SK-N-SH (cell line): ENCODE measurements at regions not wholly inside any gene's neighbourhood (a gene's known extent, or its start where the extent isn't known, plus 50 kb on each side); places are given as distances from the start of the nearest gene placed in this dataset.

Source experiments
- CTCF ChIA-PET: fragments of 300-600, 350-600 bp; formaldehyde crosslinking; extraction: SDS; loops from one replicate; lab custom pipeline; 2021; lab: Yijun Ruan, JAX
- POLR2A ChIA-PET: fragments of 350-600 bp; sonication (Branson Sonifier 250); formaldehyde crosslinking; extraction: SDS; loops from one replicate; lab custom pipeline; 2020; ENCODE audit warnings: antibody characterized with exemption, inconsistent platforms; lab: Yijun Ruan, JAX
- DNase-seq: peaks from one replicate; pipeline ENCODE4 v3.0.0; 2012
- H2AFZ ChIP-seq: fragments of 200-600 bp; sonication (generic); 2 replicates; pipeline ENCODE4 v1.8.1; 2016; ENCODE audit warnings: antibody characterized with exemption, mild to moderate bottlenecking, low read depth
- H3F3A ChIP-seq: fragments of 200-600 bp; sonication (generic); replicated peaks from 2 replicates; pipeline ENCODE3; 2016; ENCODE audit warnings: antibody characterized with exemption, mild to moderate bottlenecking; ENCODE audit not compliant: insufficient read depth
- H3K27ac ChIP-seq, 2 experiments: fragments of 200-500 bp in 1 of 2; fragments of 200-600 bp in 1 of 2; sonication (Bioruptor generic) in 1 of 2; sonication (generic), shearing (Covaris generic) in 1 of 2; 2 replicates each; pipeline versions ENCODE4 v1.5.1 to v1.6.1; 2014 to 2016; ENCODE audit warnings: low read depth in 2 of 2, inconsistent platforms in 1 of 2, low read length in 1 of 2, mild to moderate bottlenecking in 1 of 2, mixed read lengths in 1 of 2
- H3K27me3 ChIP-seq: fragments of 200-600 bp; sonication (generic), shearing (Covaris generic); 2 replicates; pipeline ENCODE4 v1.6.1; 2016; ENCODE audit warnings: mixed run types; ENCODE audit not compliant: insufficient read depth
- H3K36me3 ChIP-seq, 2 experiments: fragments of 200-500 bp in 1 of 2; fragments of 200-600 bp in 1 of 2; sonication (Bioruptor generic) in 1 of 2; sonication (generic) in 1 of 2; replicated peaks in 1 of 2; 2 replicates each; pipeline versions ENCODE3 to v1.5.1; 2014 to 2016; ENCODE audit warnings: low read length in 1 of 2, mild to moderate bottlenecking in 1 of 2; ENCODE audit not compliant: insufficient read depth in 2 of 2, control insufficient read depth in 1 of 2
- H3K4me1 ChIP-seq, 2 experiments: fragments of 200-500 bp in 1 of 2; fragments of 200-600 bp in 1 of 2; sonication (Bioruptor generic) in 1 of 2; sonication (generic), shearing (Covaris generic) in 1 of 2; 2 replicates each; pipeline versions ENCODE4 v1.5.1 to v1.6.1; 2014 to 2016; ENCODE audit warnings: low read depth in 1 of 2, low read length in 1 of 2, mixed run types in 1 of 2; ENCODE audit not compliant: insufficient read depth in 2 of 2, control insufficient read depth in 1 of 2
- H3K4me2 ChIP-seq: fragments of 200-600 bp; sonication (generic), shearing (Covaris generic); 2 replicates; pipeline ENCODE4 v1.6.1; 2017; ENCODE audit warnings: mixed run types
- H3K4me3 ChIP-seq, 2 experiments: fragments of 200-500 bp in 1 of 2; fragments of 200-600 bp in 1 of 2; sonication (Bioruptor generic) in 1 of 2; sonication (generic), shearing (Covaris generic) in 1 of 2; 2 replicates each; pipeline versions ENCODE4 v1.5.1 to v1.8.1; 2014 to 2016; ENCODE audit warnings: low read depth in 2 of 2, inconsistent platforms in 1 of 2, low read length in 1 of 2, mild to moderate bottlenecking in 1 of 2, mixed read lengths in 1 of 2, moderate library complexity in 1 of 2
- H3K79me2 ChIP-seq: fragments of 200-600 bp; sonication (generic); 2 replicates; pipeline ENCODE4 v1.8.1; 2017; ENCODE audit warnings: mild to moderate bottlenecking; ENCODE audit not compliant: insufficient read depth
- H3K9ac ChIP-seq: fragments of 200-600 bp; sonication (generic); 2 replicates; pipeline ENCODE4 v1.6.1; 2017; ENCODE audit warnings: mixed run types
- H3K9me2 ChIP-seq: fragments of 200-600 bp; sonication (generic); 2 replicates; pipeline ENCODE4 v1.6.1; 2017; ENCODE audit warnings: mixed run types
- H3K9me3 ChIP-seq: fragments of 200-600 bp; sonication (generic); 2 replicates; pipeline ENCODE4 v1.6.1; 2017; ENCODE audit warnings: mixed run types, mild to moderate bottlenecking, moderate library complexity
- H4K20me1 ChIP-seq: fragments of 200-600 bp; sonication (generic); 2 replicates; pipeline ENCODE4 v1.6.1; 2017; ENCODE audit warnings: mild to moderate bottlenecking, mixed run types; ENCODE audit not compliant: insufficient read depth
- ELF1 ChIP-seq: IDR thresholded peaks from 2 replicates; pipeline ENCODE4 v1.4.0; 2012
- EP300 ChIP-seq, 2 experiments: IDR thresholded peaks; 2 replicates each; pipeline versions ENCODE4 v1.4.0 to v1.6.1; 2012; ENCODE audit warnings: borderline replicate concordance in 1 of 2, low read depth in 1 of 2, low read length in 1 of 2
- EZH2phosphoT487 ChIP-seq: fragments of 200-600 bp; sonication (generic); IDR thresholded peaks from 2 replicates; pipeline ENCODE4 v1.6.1; 2017; ENCODE audit warnings: low read depth, mixed run types, mild to moderate bottlenecking, antibody characterized with exemption, moderate library complexity, borderline replicate concordance
- FOSL2 ChIP-seq: IDR thresholded peaks from 2 replicates; pipeline ENCODE4 v1.4.0; 2012; ENCODE audit warnings: low read depth, mild to moderate bottlenecking, moderate library complexity, borderline replicate concordance
- FOXJ3 ChIP-seq: sonication (generic); formaldehyde crosslinking; IDR thresholded peaks from 2 replicates; pipeline ENCODE4 v1.5.1; 2020; ENCODE audit warnings: mild to moderate bottlenecking, missing genetic modification reagents
- FOXM1 ChIP-seq: IDR thresholded peaks from 2 replicates; pipeline ENCODE4 v1.4.0; 2012; ENCODE audit warnings: low read depth, mild to moderate bottlenecking
- JUND ChIP-seq: IDR thresholded peaks from 2 replicates; pipeline ENCODE4 v1.4.0; 2012
- MAX ChIP-seq: IDR thresholded peaks from 2 replicates; pipeline ENCODE4 v1.4.0; 2012; ENCODE audit warnings: low read depth
- MXI1 ChIP-seq: IDR thresholded peaks from 2 replicates; pipeline ENCODE4 v1.6.1; 2012; ENCODE audit warnings: mild to moderate bottlenecking, low read depth, low read length, improper control_type of control experiment
- NFIC ChIP-seq: IDR thresholded peaks from 2 replicates; pipeline ENCODE4 v1.4.0; 2012; ENCODE audit warnings: borderline replicate concordance
- NRF1 ChIP-seq: IDR thresholded peaks from 2 replicates; pipeline ENCODE4 v1.6.1; 2012; ENCODE audit warnings: low read depth, mild to moderate bottlenecking, low read length
- PBX3 ChIP-seq: IDR thresholded peaks from 2 replicates; pipeline ENCODE4; 2012
- POLR2AphosphoS5 ChIP-seq: IDR thresholded peaks from 2 replicates; pipeline ENCODE4 v1.6.1; 2012; ENCODE audit warnings: low read depth, low read length
- RAD21 ChIP-seq: IDR thresholded peaks from 2 replicates; pipeline ENCODE4 v1.6.1; 2012; ENCODE audit warnings: mild to moderate bottlenecking, low read length
- REST ChIP-seq: IDR thresholded peaks from 2 replicates; pipeline ENCODE4 v1.6.1; 2012; ENCODE audit warnings: mild to moderate bottlenecking, low read depth, low read length, moderate library complexity
- RFX5 ChIP-seq: IDR thresholded peaks from 2 replicates; pipeline ENCODE4 v1.6.1; 2012; ENCODE audit warnings: mild to moderate bottlenecking, improper control_type of control experiment, low read length
- RXRA ChIP-seq: IDR thresholded peaks from 2 replicates; pipeline ENCODE4 v1.4.0; 2012; ENCODE audit warnings: low read depth, mild to moderate bottlenecking, borderline replicate concordance
- TEAD4 ChIP-seq: IDR thresholded peaks from 2 replicates; pipeline ENCODE4 v1.4.0; 2012; ENCODE audit warnings: mild to moderate bottlenecking, borderline replicate concordance; ENCODE audit not compliant: insufficient read depth
- USF2 ChIP-seq: fragments of 150-350 bp; IDR thresholded peaks from 2 replicates; pipeline ENCODE4 v1.6.1; 2017; ENCODE audit warnings: antibody characterized with exemption, low read length, low read depth, borderline replicate concordance
- ZBTB33 ChIP-seq: IDR thresholded peaks from 2 replicates; pipeline ENCODE4 v1.4.0; 2012; ENCODE audit warnings: low read depth, borderline replicate concordance
- WGBS: methylation state at CpG from one replicate; pipeline ENCODE4 v1.1.6; 2017; ENCODE audit warnings: low lambda C conversion rate; 5-methylcytosine and 5-hydroxymethylcytosine counted together

- Histone ChIP-seq H3K4me2 (no peak overlapping the region), H2AFZ (no peak overlapping the region), H4K20me1 (no peaks in the 10 kb centered on the region), H3K36me3 (no peaks in the 10 kb centered on the region), H3K27ac (no peak overlapping the region), H3K4me1 (no peaks in the 10 kb centered on the region; a peak in 1 of 4 replicates), H3K4me3 (no peak overlapping the region), H3K9ac (no peak overlapping the region), H3F3A (no peaks in the 10 kb centered on the region), H3K9me2 (no peaks in the 10 kb centered on the region; the same call in 1 of the 2 replicates), H3K27me3 (no peaks in the 10 kb centered on the region), H3K9me3 (no peaks in the 10 kb centered on the region), H3K79me2 (no peaks in the 10 kb centered on the region)
- no peak for DNase-seq
- 79% methylated on average over 4 of the region's 4 CpGs for WGBS
- CTCF ChIA-PET: no interaction called here
- TF ChIP-seq EP300 (IDR thresholded peaks at IDR 0.05; ENCODE audit: borderline replicate concordance in 1 of 2, low read depth in 1 of 2, low read length in 1 of 2) (no peak), REST (no peak), NRF1 (no peak), JUND (no peak), MAX (no peak), FOXM1 (no peak), POLR2AphosphoS5 (no peak), RFX5 (no peak), RAD21 (no peak), PBX3 (no peak), ELF1 (no peak), NFIC (no peak), FOSL2 (no peak), MXI1 (no peak), USF2 (no peak), FOXJ3 (no peak), EZH2phosphoT487 (no peak), RXRA (no peak), ZBTB33 (no peak), TEAD4 (no peak)
- POLR2A ChIA-PET: no interaction called here
Observed at GRCh38 chr7:81135324-81135723, 216.5 kb upstream of the SEMA3C start.
